ENCODE measurements at regions not wholly inside any gene's neighbourhood (a gene's known extent, or its start where the extent isn't known, plus 50 kb on each side); places are given as distances from the start of the nearest gene placed in this dataset.

GRCh38 chr18:76750917-76751890 is 71.2 kb upstream of the ZNF236 start:
- no peak overlapping the region for H3K4me3 ChIP-seq
- H3K27ac ChIP-seq, result no peak overlapping the region
- no peak for TF ChIP-seq CTCF (IDR thresholded peaks at IDR 0.05)
- no peak for TF ChIP-seq POLR2A (IDR thresholded peaks at IDR 0.05)
- H3K4me1 ChIP-seq, result no peaks in the 10 kb centered on the region
- peaks cover 0 to 15% (median 1%) of the 10 kb centered on the region in 4 donors for H3K9me3 ChIP-seq
- no peaks in the 10 kb centered on the region for H3K27me3 ChIP-seq
- no peaks in the 10 kb centered on the region for H3K36me3 ChIP-seq
- DNase-seq, result no peak

- H3K27ac ChIP-seq, result no peak overlapping the region
- no peak for DNase-seq
- peaks cover 0 to 15% (median 1%) of the 10 kb centered on the region in 4 donors for H3K9me3 ChIP-seq
- no peaks in the 10 kb centered on the region for H3K4me1 ChIP-seq
- no peak for TF ChIP-seq POLR2A (IDR thresholded peaks at IDR 0.05)
- H3K27me3 ChIP-seq, result no peaks in the 10 kb centered on the region
- H3K4me3 ChIP-seq, result no peak overlapping the region
- no peaks in the 10 kb centered on the region for H3K36me3 ChIP-seq
Observed at GRCh38 chr18:76750269-76750668, 72.1 kb upstream of the ZNF236 start.

GRCh38 chr18:76747676-76748075 is 74.7 kb upstream of the ZNF236 start:
- Histone ChIP-seq H3K27ac (no peak overlapping the region), H3K36me3 (no peaks in the 10 kb centered on the region), H3K9me3 (peaks cover 0 to 15% (median 1%) of the 10 kb centered on the region in 4 donors), H3K4me1 (no peaks in the 10 kb centered on the region), H3K4me3 (no peak overlapping the region), H3K27me3 (no peaks in the 10 kb centered on the region)
- no peak for TF ChIP-seq CTCF (IDR thresholded peaks at IDR 0.05)
- TF ChIP-seq POLR2A (IDR thresholded peaks at IDR 0.05), result no peak
- DNase-seq, result no peak

- H3K4me1 ChIP-seq, result no peaks in the 10 kb centered on the region
- no peak for TF ChIP-seq POLR2A (IDR thresholded peaks at IDR 0.05)
- no peak for TF ChIP-seq CTCF (IDR thresholded peaks at IDR 0.05)
- H3K36me3 ChIP-seq, result no peaks in the 10 kb centered on the region
- DNase-seq, result no peak
- H3K9me3 ChIP-seq, result no peaks in the 10 kb centered on the region
- no peaks in the 10 kb centered on the region for H3K27me3 ChIP-seq
- no peak overlapping the region for H3K4me3 ChIP-seq
- H3K27ac ChIP-seq, result no peak overlapping the region
Observed at GRCh38 chr18:76741346-76741745, 81.0 kb upstream of the ZNF236 start.

- H3K36me3 ChIP-seq, result no peaks in the 10 kb centered on the region
- no peaks in the 10 kb centered on the region for H3K27me3 ChIP-seq
- no peaks in the 10 kb centered on the region for H3K9me3 ChIP-seq
- TF ChIP-seq CTCF (IDR thresholded peaks at IDR 0.05), result no peak
- no peak for TF ChIP-seq POLR2A (IDR thresholded peaks at IDR 0.05)
- H3K4me1 ChIP-seq, result no peaks in the 10 kb centered on the region
- H3K27ac ChIP-seq, result no peak overlapping the region
- H3K4me3 ChIP-seq, result no peak overlapping the region
- no peak for DNase-seq
Observed at GRCh38 chr18:76736309-76736708, 86.0 kb upstream of the ZNF236 start.

- Histone ChIP-seq H3K9me3 (no peaks in the 10 kb centered on the region), H3K4me3 (no peak overlapping the region), H3K27me3 (no peaks in the 10 kb centered on the region), H3K36me3 (no peaks in the 10 kb centered on the region), H3K27ac (no peak overlapping the region), H3K4me1 (no peaks in the 10 kb centered on the region)
- DNase-seq, result no peak
- TF ChIP-seq POLR2A (IDR thresholded peaks at IDR 0.05) (no peak), CTCF (IDR thresholded peaks at IDR 0.05) (no peak)
Observed at GRCh38 chr18:76730901-76731300, 91.5 kb upstream of the ZNF236 start.

Measured in Peyer's patch (tissue), 4 donors.